Neural cell (in vitro differentiated cells): ENCODE measurements at regions not wholly inside any gene's neighbourhood (a gene's known extent, or its start where the extent isn't known, plus 50 kb on each side); places are given as distances from the start of the nearest gene placed in this dataset.
"Not testable (repeated sequence)": the region's sequence is repeated elsewhere in the genome, so short reads cannot be mapped to it uniquely, and the experiment has no call there.

Experiments
- H2AFZ ChIP-seq: fragments of 200-600, 300-800 bp; sonication (generic), shearing (Covaris generic); 2 replicates; pipeline ENCODE4 v1.6.0; 2014; ENCODE audit warnings: low read depth, mild to moderate bottlenecking, antibody characterized with exemption, low read length, moderate library complexity
- H3F3A ChIP-seq: fragments of 200-600 bp; shearing (Covaris generic); 2 replicates; pipeline ENCODE4 v1.6.1; 2016; ENCODE audit warnings: mild to moderate bottlenecking, moderate library complexity, mixed read lengths, antibody characterized with exemption, low read length; ENCODE audit not compliant: insufficient read depth, poor library complexity, severe bottlenecking
- H3K27ac ChIP-seq: fragments of 200-600, 300-800 bp; sonication (generic), shearing (Covaris generic); 2 replicates; pipeline ENCODE4 v1.5.1; 2014; ENCODE audit warnings: mild to moderate bottlenecking, low read length, moderate library complexity
- H3K27me3 ChIP-seq: fragments of 300-800, 200-600 bp; sonication (generic), shearing (Covaris generic); 2 replicates; pipeline ENCODE4 v1.6.0; 2014; ENCODE audit warnings: mild to moderate bottlenecking, low read depth, low read length, moderate library complexity; ENCODE audit not compliant: insufficient read depth
- H3K36me3 ChIP-seq: fragments of 300-800, 200-600 bp; sonication (generic), shearing (Covaris generic); 2 replicates; pipeline ENCODE4 v1.5.1; 2014; ENCODE audit warnings: mild to moderate bottlenecking, antibody characterized with exemption, low read length, moderate library complexity; ENCODE audit not compliant: insufficient read depth
- H3K4me2 ChIP-seq: fragments of 300-800, 200-600 bp; sonication (generic), shearing (Covaris generic); 2 replicates; pipeline ENCODE4 v1.6.0; 2014; ENCODE audit warnings: mild to moderate bottlenecking, low read length
- H3K4me3 ChIP-seq: fragments of 300-800, 200-600 bp; sonication (generic), shearing (Covaris generic); 2 replicates; pipeline ENCODE4 v1.5.1; 2014; ENCODE audit warnings: mild to moderate bottlenecking, low read length, moderate library complexity
- H3K79me2 ChIP-seq: fragments of 200-600 bp; shearing (Covaris generic); replicated peaks from 2 replicates; pipeline ENCODE4 v1.6.0; 2014; ENCODE audit warnings: mild to moderate bottlenecking, low read length, moderate library complexity; ENCODE audit not compliant: insufficient read depth
- H3K9ac ChIP-seq: fragments of 300-800, 200-600 bp; sonication (generic), shearing (Covaris generic); 2 replicates; pipeline ENCODE4 v1.6.1; 2016; ENCODE audit warnings: mild to moderate bottlenecking, low read length, mixed read lengths
- H3K9me2 ChIP-seq: fragments of 200-600 bp; shearing (Covaris generic); 2 replicates; pipeline ENCODE4 v1.6.1; 2016; ENCODE audit warnings: mild to moderate bottlenecking, low read length, mixed read lengths; ENCODE audit not compliant: insufficient read depth
- H3K9me3 ChIP-seq: fragments of 200-600, 300-800 bp; sonication (generic), shearing (Covaris generic); 2 replicates; pipeline ENCODE4 v1.6.1; 2016; ENCODE audit warnings: mild to moderate bottlenecking, mixed run types, low read length, moderate library complexity, mixed read lengths
- H4K20me1 ChIP-seq: fragments of 200-600 bp; shearing (Covaris generic); 2 replicates; pipeline ENCODE4 v1.6.1; 2016; ENCODE audit warnings: mild to moderate bottlenecking, mixed run types; ENCODE audit not compliant: insufficient read depth
- EP300 ChIP-seq: fragments of 450-650 bp; conservative IDR thresholded peaks from 2 replicates; pipeline ENCODE4 v1.6.1; 2014; ENCODE audit warnings: antibody characterized with exemption, mild to moderate bottlenecking, moderate library complexity; ENCODE audit not compliant: poor library complexity, severe bottlenecking
- EZH2 ChIP-seq: fragments of 200-600, 300-800 bp; shearing (Covaris generic), sonication (generic); IDR thresholded peaks from 2 replicates; pipeline ENCODE4 v1.6.1; 2014; ENCODE audit warnings: antibody characterized with exemption, low read length, borderline replicate concordance, mild to moderate bottlenecking; ENCODE audit not compliant: insufficient read depth, poor library complexity, severe bottlenecking
- MXI1 ChIP-seq: fragments of 450-650 bp; conservative IDR thresholded peaks from 2 replicates; pipeline ENCODE4 v1.6.1; 2014; ENCODE audit warnings: antibody characterized with exemption, mild to moderate bottlenecking; ENCODE audit not compliant: poor library complexity, severe bottlenecking
- POLR2AphosphoS5 ChIP-seq: IDR thresholded peaks from 2 replicates; pipeline ENCODE4 v1.6.1; 2012
- RAD21 ChIP-seq: fragments of 450-650 bp; conservative IDR thresholded peaks from 2 replicates; pipeline ENCODE4 v1.6.1; 2014; ENCODE audit warnings: antibody characterized with exemption, mild to moderate bottlenecking, moderate library complexity
- SMC3 ChIP-seq: fragments of 450-650 bp; conservative IDR thresholded peaks from 2 replicates; pipeline ENCODE4 v1.6.1; 2014; ENCODE audit warnings: antibody characterized with exemption, mild to moderate bottlenecking, moderate library complexity; ENCODE audit not compliant: poor library complexity
- TAF1 ChIP-seq: IDR thresholded peaks from 2 replicates; pipeline ENCODE4 v1.6.1; 2012; ENCODE audit warnings: low read depth
- TF ChIP-seq, protein P1 (sequence below): IDR thresholded peaks from 2 replicates; pipeline ENCODE4 v1.6.1; 2012; ENCODE audit warnings: borderline replicate concordance
- TF ChIP-seq, protein P2 (sequence below): fragments of 450-650 bp; IDR thresholded peaks from 2 replicates; pipeline ENCODE4 v1.5.1; 2014; ENCODE audit warnings: antibody characterized with exemption, mild to moderate bottlenecking, moderate library complexity; ENCODE audit not compliant: poor library complexity, severe bottlenecking

DNA sequence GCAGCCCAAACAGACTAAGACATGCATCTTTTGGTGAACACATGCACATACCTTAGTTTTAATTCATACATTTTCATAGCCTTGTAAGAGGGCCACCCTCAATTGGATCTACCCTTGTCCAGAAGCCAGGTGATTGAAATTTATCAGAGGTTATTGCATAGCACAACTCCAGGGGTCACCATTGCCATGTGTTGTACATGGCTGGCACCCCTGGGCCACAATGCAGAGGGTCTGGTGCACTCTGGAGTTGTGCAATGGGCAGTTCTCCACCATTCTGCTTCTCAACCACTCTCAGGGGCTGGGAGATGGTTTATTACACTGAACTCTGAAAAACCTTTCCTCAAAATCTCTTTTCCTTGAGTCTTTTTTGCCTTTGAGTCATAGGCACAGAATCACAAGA, 184.4 kb upstream of the CXorf66 start:
- H3K9me2 ChIP-seq, result no peaks in the 10 kb centered on the region
- H2AFZ ChIP-seq, result no peak overlapping the region
- H3K4me2 ChIP-seq, result no peak overlapping the region
- no peaks in the 10 kb centered on the region for H3K79me2 ChIP-seq
- no peaks in the 10 kb centered on the region for H4K20me1 ChIP-seq
- H3K4me3 ChIP-seq, result no peak overlapping the region
- H3F3A ChIP-seq, result no peaks in the 10 kb centered on the region
- no peaks in the 10 kb centered on the region for H3K36me3 ChIP-seq
- no peak overlapping the region for H3K27ac ChIP-seq
- TF ChIP-seq SMC3 (no peak), EP300 (no peak), EZH2 (no peak), POLR2AphosphoS5 (no peak)
- H3K9ac ChIP-seq, result no peak overlapping the region
- no peaks in the 10 kb centered on the region for H3K27me3 ChIP-seq
- H3K9me3 ChIP-seq, result no peaks in the 10 kb centered on the region

DNA sequence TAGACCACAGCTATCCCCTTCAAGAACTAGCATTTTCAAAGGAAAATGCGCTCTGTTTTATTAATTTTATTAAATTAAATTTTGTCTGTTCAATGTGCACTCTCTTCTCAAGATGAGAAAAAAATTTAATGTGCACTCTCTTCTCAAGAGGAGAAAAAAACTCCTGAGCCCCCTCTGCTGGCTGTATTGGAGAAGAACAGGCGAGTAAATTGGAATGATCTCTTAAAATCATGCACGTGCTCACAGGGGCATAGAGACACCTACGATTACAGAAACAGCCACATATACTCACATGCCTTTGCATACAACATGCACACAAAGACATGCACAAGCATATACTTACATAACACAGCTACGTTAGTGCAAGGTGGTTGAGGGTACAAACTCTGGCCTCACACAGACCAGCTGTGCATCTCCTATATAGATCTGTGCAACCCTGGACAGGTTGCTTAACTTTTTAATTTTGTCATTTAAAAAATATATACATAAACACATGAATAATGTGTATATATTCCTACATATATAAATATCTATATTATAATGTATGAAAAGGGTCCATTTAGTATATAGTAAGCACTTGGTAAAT, 176.2 kb upstream of the CXorf66 start:
- H3F3A ChIP-seq, result no peaks in the 10 kb centered on the region

DNA sequence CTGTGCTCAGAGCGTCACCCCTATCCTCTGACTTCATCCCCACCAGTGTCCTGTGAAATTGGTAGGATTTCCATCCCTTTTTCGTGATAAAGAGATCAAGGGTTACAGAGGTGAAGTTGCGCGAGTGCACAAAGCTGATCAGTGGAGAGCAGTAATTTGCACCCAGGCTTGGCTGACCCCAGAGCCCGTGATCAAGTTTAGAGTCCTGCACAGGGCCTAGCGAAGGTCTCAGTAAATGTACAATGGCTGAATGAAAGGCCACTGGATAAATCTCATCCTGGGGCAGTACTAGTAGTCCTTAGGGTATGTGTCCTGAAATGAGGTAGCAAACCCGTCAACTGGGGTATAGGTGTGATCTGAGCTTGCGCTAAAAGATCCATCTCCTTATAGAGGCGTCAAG, 173.2 kb upstream of the CXorf66 start:
- H3K79me2 ChIP-seq, H3F3A ChIP-seq, H2AFZ ChIP-seq, H3K4me3 ChIP-seq, H4K20me1 ChIP-seq, H3K27ac ChIP-seq, H3K27me3 ChIP-seq, H3K9me3 ChIP-seq, H3K4me2 ChIP-seq, H3K9me2 ChIP-seq, H3K36me3 ChIP-seq, H3K9ac ChIP-seq: not testable (repeated sequence)

More for the DNA sequence above, 176.2 kb upstream of the CXorf66 start:
- no peak overlapping the region for H3K4me3 ChIP-seq
- no peaks in the 10 kb centered on the region for H3K9me3 ChIP-seq
- H3K27me3 ChIP-seq, result no peaks in the 10 kb centered on the region
- no peaks in the 10 kb centered on the region for H3K9me2 ChIP-seq
- no peaks in the 10 kb centered on the region for H4K20me1 ChIP-seq
- H3K27ac ChIP-seq, result no peak overlapping the region
- H3K4me2 ChIP-seq, result no peak overlapping the region
- H2AFZ ChIP-seq, result no peak overlapping the region
- no peaks in the 10 kb centered on the region for H3K36me3 ChIP-seq
- no peak overlapping the region for H3K9ac ChIP-seq
- TF ChIP-seq, protein P1, sequence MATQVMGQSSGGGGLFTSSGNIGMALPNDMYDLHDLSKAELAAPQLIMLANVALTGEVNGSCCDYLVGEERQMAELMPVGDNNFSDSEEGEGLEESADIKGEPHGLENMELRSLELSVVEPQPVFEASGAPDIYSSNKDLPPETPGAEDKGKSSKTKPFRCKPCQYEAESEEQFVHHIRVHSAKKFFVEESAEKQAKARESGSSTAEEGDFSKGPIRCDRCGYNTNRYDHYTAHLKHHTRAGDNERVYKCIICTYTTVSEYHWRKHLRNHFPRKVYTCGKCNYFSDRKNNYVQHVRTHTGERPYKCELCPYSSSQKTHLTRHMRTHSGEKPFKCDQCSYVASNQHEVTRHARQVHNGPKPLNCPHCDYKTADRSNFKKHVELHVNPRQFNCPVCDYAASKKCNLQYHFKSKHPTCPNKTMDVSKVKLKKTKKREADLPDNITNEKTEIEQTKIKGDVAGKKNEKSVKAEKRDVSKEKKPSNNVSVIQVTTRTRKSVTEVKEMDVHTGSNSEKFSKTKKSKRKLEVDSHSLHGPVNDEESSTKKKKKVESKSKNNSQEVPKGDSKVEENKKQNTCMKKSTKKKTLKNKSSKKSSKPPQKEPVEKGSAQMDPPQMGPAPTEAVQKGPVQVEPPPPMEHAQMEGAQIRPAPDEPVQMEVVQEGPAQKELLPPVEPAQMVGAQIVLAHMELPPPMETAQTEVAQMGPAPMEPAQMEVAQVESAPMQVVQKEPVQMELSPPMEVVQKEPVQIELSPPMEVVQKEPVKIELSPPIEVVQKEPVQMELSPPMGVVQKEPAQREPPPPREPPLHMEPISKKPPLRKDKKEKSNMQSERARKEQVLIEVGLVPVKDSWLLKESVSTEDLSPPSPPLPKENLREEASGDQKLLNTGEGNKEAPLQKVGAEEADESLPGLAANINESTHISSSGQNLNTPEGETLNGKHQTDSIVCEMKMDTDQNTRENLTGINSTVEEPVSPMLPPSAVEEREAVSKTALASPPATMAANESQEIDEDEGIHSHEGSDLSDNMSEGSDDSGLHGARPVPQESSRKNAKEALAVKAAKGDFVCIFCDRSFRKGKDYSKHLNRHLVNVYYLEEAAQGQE, result no peak
- TF ChIP-seq, protein P2, sequence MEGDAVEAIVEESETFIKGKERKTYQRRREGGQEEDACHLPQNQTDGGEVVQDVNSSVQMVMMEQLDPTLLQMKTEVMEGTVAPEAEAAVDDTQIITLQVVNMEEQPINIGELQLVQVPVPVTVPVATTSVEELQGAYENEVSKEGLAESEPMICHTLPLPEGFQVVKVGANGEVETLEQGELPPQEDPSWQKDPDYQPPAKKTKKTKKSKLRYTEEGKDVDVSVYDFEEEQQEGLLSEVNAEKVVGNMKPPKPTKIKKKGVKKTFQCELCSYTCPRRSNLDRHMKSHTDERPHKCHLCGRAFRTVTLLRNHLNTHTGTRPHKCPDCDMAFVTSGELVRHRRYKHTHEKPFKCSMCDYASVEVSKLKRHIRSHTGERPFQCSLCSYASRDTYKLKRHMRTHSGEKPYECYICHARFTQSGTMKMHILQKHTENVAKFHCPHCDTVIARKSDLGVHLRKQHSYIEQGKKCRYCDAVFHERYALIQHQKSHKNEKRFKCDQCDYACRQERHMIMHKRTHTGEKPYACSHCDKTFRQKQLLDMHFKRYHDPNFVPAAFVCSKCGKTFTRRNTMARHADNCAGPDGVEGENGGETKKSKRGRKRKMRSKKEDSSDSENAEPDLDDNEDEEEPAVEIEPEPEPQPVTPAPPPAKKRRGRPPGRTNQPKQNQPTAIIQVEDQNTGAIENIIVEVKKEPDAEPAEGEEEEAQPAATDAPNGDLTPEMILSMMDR, result peak; percentile 65
- peak; percentile 49 for TF ChIP-seq RAD21
- no peak for TF ChIP-seq EP300
- TF ChIP-seq EZH2, result no peak
- peak; percentile 71 for TF ChIP-seq SMC3
- TF ChIP-seq POLR2AphosphoS5, result no peak
- TF ChIP-seq TAF1, result no peak
- no peak for TF ChIP-seq MXI1
- no peaks in the 10 kb centered on the region for H3K79me2 ChIP-seq

DNA sequence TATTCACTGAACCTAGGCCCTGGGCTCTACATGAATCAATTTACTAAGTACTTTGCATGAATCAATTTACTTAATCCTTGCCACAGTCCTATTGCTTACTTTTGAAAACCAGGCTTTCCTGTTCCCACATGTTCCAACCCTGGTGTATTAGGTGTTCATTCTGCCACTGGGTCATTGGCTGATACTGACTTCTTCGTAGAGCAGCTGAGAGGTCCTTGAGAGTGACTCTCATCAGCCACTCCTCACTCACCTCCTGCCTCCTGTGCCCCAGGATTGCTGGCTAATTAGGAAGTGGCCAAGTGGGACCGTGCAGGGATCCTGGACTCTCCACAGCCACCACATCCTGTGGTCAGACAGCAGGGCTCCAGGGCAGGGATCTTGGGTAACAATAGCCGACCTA, 172.7 kb upstream of the CXorf66 start:
- not testable (repeated sequence) for H3K36me3 ChIP-seq, H3K79me2 ChIP-seq, H3K9ac ChIP-seq, H2AFZ ChIP-seq, H4K20me1 ChIP-seq, H3K9me3 ChIP-seq, H3K27me3 ChIP-seq, H3F3A ChIP-seq, H3K27ac ChIP-seq, H3K4me2 ChIP-seq, H3K9me2 ChIP-seq, H3K4me3 ChIP-seq
